H54 (cell line): ENCODE measurements at regions not wholly inside any gene's neighbourhood (a gene's known extent, or its start where the extent isn't known, plus 50 kb on each side); places are given as distances from the start of the nearest gene placed in this dataset.
"Not testable (repeated sequence)": the region's sequence is repeated elsewhere in the genome, so short reads cannot be mapped to it uniquely, and the experiment has no call there.

Source experiments
- DNase-seq: peaks from one replicate; pipeline ENCODE4 v3.0.0; 2011; ENCODE audit warnings: low spot score, mixed read lengths; ENCODE audit not compliant: insufficient read length
- FAIRE-seq: peaks from 3 replicates; lab custom pipeline; 2011; peaks lifted over from hg19 to GRCh38; lab: Jason Lieb, UNC
- POLR2A ChIP-seq: IDR thresholded peaks from 2 replicates; pipeline ENCODE4 v1.6.1; 2011; ENCODE audit warnings: low read depth, mild to moderate bottlenecking, low read length

DNA sequence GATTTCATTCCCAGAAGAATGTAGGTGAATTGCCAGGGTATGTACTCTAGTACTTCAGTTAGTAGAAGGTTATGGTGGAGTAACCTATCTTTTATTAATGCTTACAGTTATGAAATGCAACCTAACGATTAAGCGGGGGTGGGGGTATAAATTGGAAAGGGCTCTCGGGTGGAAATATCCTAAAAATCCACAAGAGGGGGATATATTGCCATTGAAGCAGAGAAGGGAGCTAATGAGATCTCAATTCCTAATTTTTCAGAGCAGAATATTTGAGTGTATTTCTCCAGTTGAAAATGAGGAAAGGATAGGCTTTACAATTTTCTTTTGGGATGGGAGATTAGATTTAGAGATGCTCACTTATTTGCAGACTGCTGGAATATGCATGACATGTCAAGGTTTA, 90.8 kb downstream of the DNAJB9 start:
- FAIRE-seq (no peak), DNase-seq (no peak)
- TF ChIP-seq POLR2A: no peak

DNA sequence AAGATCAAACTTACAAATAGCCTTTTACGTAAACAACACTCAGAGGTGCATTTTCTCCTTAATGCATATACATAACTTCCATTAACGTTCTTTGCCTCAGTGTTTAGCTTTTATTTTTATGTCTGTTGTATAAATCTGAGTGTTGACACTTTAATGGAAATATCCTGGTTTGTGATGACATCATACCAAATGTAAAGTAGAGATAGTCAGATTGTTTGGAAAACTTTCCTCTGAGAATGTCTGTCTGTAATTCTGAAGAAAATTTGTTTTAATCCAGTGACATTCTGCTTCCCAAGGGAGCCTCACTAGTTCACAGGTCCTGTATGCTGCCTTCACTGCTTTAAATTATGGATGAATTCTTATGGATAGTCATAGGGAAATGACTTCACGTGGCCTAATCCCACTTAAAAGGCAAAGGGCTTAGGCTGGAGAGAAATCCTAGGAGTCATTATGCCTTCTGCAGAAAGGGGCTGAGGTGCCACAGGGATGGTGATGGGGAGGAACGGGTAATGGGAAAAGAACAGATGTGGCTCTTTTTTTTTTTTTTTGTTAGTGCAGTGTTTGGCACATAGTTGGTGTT, 93.2 kb downstream of the DNAJB9 start:
- TF ChIP-seq POLR2A: no peak
- DNase-seq: no peak
- FAIRE-seq: no peak

DNA sequence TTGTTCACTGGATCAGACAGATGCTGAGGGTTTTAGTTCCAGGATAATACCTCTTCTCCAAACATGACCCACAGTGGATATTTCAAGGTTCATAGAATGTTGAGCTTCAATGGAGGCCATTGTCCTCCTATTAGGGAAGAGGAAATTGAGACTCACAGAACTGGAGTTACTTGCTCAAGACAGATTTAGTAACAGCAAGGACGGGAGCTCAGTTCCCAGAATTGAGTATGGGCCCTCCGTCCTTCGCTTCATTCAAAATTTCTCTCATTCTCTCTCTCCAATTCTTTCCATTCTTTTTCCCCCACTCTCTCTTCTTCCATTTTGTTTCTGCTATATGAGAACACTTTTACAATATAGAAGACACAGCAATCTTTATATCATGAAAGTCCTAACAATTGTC, 94.0 kb downstream of the DNAJB9 start:
- DNase-seq: no peak
- FAIRE-seq: no peak

DNA sequence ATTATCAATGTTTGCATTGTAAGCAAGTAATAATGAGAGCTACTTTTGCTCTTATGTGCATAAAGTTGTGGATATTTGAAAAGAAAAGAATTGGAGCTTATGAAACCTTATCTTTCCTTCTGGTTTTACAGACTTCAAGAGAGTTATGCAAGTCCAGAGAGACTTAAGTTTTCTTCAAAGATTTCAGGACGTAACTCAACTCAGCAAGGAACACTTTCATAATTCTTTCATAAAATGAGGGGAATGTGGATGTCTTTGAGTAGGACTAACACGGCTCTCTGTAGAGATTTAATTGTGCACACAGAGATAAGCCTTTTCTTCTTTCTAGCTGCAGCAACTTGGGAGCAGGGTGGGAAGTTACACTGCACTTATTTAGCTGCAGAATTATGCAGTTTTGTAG, 97.5 kb downstream of the DNAJB9 start:
- FAIRE-seq (no peak), DNase-seq (no peak)
- no peak for TF ChIP-seq POLR2A

More for the DNA sequence above, 94.0 kb downstream of the DNAJB9 start:
- TF ChIP-seq POLR2A: no peak

DNA sequence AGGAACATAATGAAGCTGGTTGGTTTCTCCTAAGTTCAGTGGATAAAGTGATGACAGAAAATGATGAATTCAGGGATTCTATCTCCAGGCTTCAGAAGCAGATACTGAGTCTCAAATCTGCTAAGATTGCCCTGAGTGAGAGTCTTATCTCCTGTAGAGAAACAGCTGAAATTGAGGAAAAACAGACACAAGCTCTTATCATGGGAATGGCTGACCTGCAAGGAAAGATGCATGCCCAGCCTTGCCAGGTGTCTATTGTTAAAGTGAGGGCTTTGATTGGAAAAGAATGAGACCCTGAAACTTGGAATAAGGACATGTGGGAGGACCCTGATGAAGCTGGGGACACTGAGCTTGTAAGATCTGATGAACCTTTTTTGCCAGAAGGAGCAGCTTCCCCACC, 100.3 kb downstream of the DNAJB9 start:
- no peak for DNase-seq
- no peak for TF ChIP-seq POLR2A
- no peak for FAIRE-seq

DNA sequence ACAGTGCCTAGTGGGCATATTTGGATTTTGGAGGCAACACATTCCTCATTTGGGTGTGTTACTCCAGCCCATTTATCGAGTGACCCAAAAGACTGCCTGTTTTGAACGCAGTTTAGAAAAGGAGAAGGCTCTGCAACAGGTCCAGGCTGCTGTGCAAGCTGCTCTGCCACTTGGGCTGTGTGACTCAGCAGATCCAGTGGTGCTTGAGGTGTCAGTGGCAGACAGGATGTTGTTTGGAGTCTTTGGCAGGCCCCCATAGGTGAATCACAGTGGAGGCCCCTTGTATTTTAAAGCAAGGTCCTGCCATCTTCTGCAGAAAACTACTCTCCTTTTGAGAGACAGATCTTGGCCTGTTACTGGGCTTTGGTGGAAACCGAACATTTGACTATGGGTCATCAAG, 104.0 kb downstream of the DNAJB9 start:
- not testable (repeated sequence) for FAIRE-seq, DNase-seq

DNA sequence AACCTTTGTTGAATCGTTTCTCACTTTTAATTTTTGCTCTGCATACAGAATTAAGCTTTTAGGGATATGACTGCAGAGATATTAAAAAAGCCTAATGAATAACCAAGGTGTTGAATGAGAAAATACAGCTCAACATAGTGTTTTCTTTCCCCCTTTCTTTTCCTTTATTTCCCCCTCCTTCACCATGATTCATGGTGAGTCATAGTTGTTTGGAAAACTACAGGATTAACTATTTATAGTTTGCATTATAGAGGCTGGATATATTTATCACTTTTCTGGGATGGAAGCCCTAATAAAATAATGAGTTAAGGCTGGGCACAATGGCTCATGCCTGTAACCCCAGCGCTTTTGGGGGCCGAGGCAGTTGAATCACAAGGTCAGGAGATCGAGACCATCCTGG, 115.0 kb downstream of the DNAJB9 start:
- no peak for FAIRE-seq
- no peak for TF ChIP-seq POLR2A
- DNase-seq: no peak

DNA sequence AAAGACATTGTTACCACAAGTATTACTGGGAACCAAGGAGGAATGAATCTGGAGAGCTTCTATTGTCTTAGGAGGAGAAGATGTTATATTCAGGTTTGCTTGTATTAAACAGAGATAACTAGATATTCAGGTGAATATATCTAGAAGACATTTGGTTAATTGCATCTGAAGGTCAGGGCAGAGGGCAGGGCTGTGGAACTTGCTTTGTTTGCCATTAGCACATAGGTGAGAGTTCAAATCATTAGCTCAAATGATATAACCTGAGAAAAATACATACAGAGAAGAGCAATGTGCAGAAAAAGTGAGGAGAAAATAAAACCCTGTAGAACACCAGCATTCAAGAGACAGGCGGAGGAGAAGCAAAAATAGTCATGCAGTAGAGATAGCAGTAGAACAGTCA, 116.8 kb downstream of the DNAJB9 start:
- no peak for TF ChIP-seq POLR2A
- FAIRE-seq (no peak), DNase-seq (no peak)

DNA sequence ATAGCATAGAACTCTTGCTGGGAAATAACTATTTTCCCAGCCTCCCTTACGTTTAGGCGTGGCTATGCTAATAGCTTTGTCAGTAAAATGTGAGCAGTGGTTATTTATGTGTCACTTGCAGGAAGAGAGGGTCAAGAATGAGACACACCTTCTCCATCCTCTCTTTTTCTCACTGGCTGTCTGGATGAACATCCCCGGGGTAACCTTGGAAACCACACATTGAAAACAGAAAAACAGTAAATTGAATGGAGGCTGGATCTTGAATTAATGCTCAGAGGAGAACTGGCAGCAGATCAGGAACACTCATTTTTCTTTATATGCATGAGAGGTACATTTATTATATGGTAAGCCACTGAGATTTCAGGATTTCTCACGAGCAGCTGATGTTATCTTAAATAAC, 127.6 kb downstream of the DNAJB9 start:
- DNase-seq: no peak
- no peak for FAIRE-seq
- TF ChIP-seq POLR2A: no peak

DNA sequence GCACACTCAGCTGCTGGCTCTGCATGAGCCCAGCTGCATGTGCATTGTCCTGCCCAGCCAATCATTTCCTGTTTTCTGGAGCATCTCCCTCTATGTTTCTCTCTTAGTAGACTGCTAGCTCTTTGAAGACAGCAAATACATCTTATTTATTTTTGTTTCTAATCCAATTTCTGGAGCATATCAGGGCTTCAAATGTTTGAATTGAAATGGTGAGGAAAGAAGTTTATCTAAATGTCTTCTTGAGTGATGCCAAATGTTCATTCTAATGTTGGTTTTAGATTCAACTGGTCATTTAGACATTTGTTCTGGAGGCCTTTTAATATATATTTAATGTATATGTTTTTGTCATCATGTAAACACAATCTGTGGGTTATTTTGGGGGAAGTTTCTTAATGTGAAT, 141.9 kb downstream of the DNAJB9 start:
- DNase-seq: no peak
- FAIRE-seq: no peak

DNA sequence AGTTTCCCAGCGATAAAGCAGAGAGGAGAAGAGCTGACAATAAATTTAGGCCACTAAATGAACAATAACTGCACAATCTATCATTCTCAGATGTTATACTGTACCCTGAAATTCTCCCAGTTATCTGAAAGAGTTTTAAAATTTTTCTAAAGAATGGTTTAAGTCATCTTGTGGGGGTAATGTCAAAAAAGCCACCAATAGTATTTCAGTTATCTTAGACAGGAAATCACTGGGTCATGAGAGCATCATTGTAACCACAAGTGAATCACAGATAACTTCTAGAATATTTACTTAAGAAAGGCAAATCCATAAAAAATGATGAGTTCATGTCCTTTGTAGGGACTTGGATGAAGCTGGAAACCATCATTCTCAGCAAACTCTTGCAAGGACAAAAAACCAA, 147.1 kb downstream of the DNAJB9 start:
- no peak for TF ChIP-seq POLR2A
- DNase-seq: no peak
- FAIRE-seq: no peak

More for the DNA sequence above, 141.9 kb downstream of the DNAJB9 start:
- TF ChIP-seq POLR2A: no peak

DNA sequence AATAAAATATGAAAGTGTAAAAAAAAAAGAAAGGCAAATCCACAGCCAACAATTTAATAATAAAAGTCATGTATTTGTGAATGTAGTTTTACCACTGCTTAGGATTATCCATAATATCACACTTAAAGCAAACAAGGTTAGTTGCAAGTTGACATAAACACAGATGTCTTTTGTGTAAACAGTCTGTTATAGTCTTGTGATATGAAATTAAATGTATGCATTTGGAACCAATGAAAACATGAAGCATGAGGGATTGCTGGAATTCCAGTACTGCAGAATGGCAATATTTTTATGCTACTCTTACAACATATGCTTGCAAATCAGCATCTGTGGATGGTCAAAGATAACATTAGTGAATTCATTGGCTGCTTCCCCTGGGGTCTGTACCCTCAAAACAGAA, 148.1 kb downstream of the DNAJB9 start:
- DNase-seq (no peak), FAIRE-seq (no peak)
- TF ChIP-seq POLR2A: no peak

DNA sequence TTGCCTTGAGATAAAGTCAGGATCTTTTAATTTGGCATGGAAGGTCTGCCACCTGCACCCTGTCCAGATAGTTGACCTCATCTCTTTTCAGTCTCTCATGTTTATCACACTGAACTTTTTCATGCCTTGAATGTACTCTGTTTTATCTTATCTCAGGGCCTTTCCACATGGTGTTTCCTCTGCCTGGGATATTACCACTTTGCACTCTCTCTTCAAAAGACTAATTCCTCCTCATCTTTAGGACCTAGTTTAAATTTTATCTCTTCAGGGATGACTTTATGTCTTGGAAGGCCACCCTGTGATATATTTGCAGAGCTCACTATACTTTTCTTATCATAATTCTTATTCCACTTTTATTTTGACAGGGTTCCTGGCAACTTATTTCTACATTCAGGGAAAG, 150.0 kb downstream of the DNAJB9 start:
- TF ChIP-seq POLR2A: no peak
- DNase-seq: no peak
- FAIRE-seq: no peak

DNA sequence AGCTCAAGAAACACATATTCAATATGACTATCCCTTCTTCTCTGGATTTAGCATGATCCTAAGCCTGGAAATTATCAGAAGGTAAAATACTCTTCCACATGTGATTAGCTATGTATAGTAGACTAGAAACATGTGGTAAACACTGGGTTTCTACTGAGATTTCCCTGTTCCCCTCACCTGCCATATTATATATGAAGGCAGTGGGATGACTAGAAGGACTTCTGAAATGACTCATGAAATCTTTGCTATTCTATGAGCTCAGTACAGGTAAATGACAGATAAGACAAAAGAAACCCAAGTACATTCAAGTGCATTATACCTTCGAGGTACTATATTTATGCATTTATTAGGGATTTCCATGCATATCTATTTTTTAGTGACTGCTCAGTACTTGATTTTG, 152.9 kb downstream of the DNAJB9 start:
- FAIRE-seq: no peak
- no peak for DNase-seq
- no peak for TF ChIP-seq POLR2A

DNA sequence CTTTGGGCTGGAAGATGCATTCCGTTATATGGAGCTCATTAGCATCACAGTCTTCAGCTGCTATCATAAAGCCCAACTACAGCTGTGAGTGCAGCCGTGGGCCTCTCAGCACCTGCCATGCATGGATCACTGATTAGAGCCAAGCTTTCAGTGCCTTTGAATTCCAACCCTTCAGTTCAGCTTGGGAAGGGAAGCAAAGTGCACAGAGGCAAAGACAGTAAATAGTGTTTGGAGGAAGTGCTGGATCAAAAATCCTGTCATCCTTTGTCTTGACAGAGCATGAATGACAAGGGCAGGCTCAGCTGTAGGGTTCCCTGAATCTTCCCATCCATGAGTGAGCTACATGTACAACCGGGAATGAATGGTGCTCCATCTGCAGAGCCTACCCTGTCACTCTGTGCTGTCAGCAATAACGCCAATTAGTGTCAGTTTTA, 153.7 kb downstream of the DNAJB9 start:
- TF ChIP-seq POLR2A: no peak
- no peak for FAIRE-seq
- no peak for DNase-seq
